GM12891 (cell line): ENCODE measurements at regions not wholly inside any gene's neighbourhood (a gene's known extent, or its start where the extent isn't known, plus 50 kb on each side); places are given as distances from the start of the nearest gene placed in this dataset.

ENCODE experiments used
- POLR2A ChIP-seq: IDR thresholded peaks from 2 replicates; pipeline ENCODE4 v1.6.1; 2011; ENCODE audit warnings: low read depth, low read length, control low read depth
- POLR2AphosphoS5 ChIP-seq: IDR thresholded peaks from 2 replicates; pipeline ENCODE4 v1.6.1; 2011; ENCODE audit warnings: low read depth, low read length, control low read depth

- no peak for TF ChIP-seq POLR2AphosphoS5
- TF ChIP-seq POLR2A, result no peak
Measured at GRCh38 chr9:108015690-108016089, 526.1 kb upstream of the KLF4 start.
